ENCODE measurements at regions not wholly inside any gene's neighbourhood (a gene's known extent, or its start where the extent isn't known, plus 50 kb on each side); places are given as distances from the start of the nearest gene placed in this dataset.

- TF ChIP-seq CHD7 (IDR thresholded peaks at IDR 0.05; ENCODE audit: insufficient replicate concordance, low read length) = no peak
- TF ChIP-seq KDM1A (IDR thresholded peaks at IDR 0.05; ENCODE audit: borderline replicate concordance, low read length) = no peak
- no peak for TF ChIP-seq HDAC2 (IDR thresholded peaks at IDR 0.05; ENCODE audit: borderline replicate concordance in 1 of 2, low read depth in 2 of 2, low read length in 2 of 2)
- no peak for TF ChIP-seq TEAD4 (IDR thresholded peaks at IDR 0.05; ENCODE audit: low read depth, low read length)
- no peak for TF ChIP-seq SIN3A (conservative IDR thresholded peaks at IDR 0.05 in 1 of 2, IDR thresholded peaks at IDR 0.05 in 1 of 2; ENCODE audit: low read depth in 1 of 2, low read length in 2 of 2)
- TF ChIP-seq MAFK (IDR thresholded peaks at IDR 0.05; ENCODE audit: low read depth, low read length) = no peak
- TF ChIP-seq E2F6 (IDR thresholded peaks at IDR 0.05) = no peak
- no peak for TF ChIP-seq TCF12 (IDR thresholded peaks at IDR 0.05; ENCODE audit: low read depth, low read length)
- TF ChIP-seq SRF (IDR thresholded peaks at IDR 0.05; ENCODE audit: low read depth, low read length) = no peak
- TF ChIP-seq GTF2F1 (IDR thresholded peaks at IDR 0.05; ENCODE audit: borderline replicate concordance, low read depth, low read length) = no peak
- TF ChIP-seq TAF1 (IDR thresholded peaks at IDR 0.05; ENCODE audit: low read depth, low read length) = no peak
Observed at GRCh38 chr1:101370488-101370887, 133.7 kb downstream of the S1PR1 start (continued).
